GM19240 (cell line): ENCODE measurements at regions not wholly inside any gene's neighbourhood (a gene's known extent, or its start where the extent isn't known, plus 50 kb on each side); places are given as distances from the start of the nearest gene placed in this dataset.
"Not testable (repeated sequence)": the region's sequence is repeated elsewhere in the genome, so short reads cannot be mapped to it uniquely, and the experiment has no call there.

Experiments used
- DNase-seq: peaks from one replicate; pipeline ENCODE4 v3.0.0; 2011; ENCODE audit warnings: low spot score; ENCODE audit not compliant: insufficient read length

GRCh38 chr3:191859531-191859930, 398.6 kb downstream of the PYDC2 start:
- no peak for DNase-seq

- DNase-seq, result no peak
Observed at GRCh38 chr3:191869738-191870415, 408.9 kb downstream of the PYDC2 start.

- no peak for DNase-seq
Observed at GRCh38 chr3:191873736-191874135, 412.8 kb downstream of the PYDC2 start.

GRCh38 chr3:191882289-191882688, 421.3 kb downstream of the PYDC2 start:
- no peak for DNase-seq

GRCh38 chr3:191884132-191884531, 423.2 kb downstream of the PYDC2 start:
- no peak for DNase-seq

GRCh38 chr3:191889106-191889505, 428.1 kb downstream of the PYDC2 start:
- DNase-seq, result no peak

- DNase-seq, result no peak
Observed at GRCh38 chr3:191889756-191890155, 428.8 kb downstream of the PYDC2 start.

- DNase-seq, result no peak
Observed at GRCh38 chr3:191894406-191894805, 433.4 kb downstream of the PYDC2 start.

- no peak for DNase-seq
Observed at GRCh38 chr3:191901741-191902140, 440.8 kb downstream of the PYDC2 start.

GRCh38 chr3:191912616-191913204, 451.7 kb downstream of the PYDC2 start:
- DNase-seq, result no peak

- no peak for DNase-seq
Observed at GRCh38 chr3:191915712-191916111, 454.7 kb downstream of the PYDC2 start.

GRCh38 chr3:191919491-191920026, 458.6 kb downstream of the PYDC2 start:
- DNase-seq, result no peak

- DNase-seq, result no peak
Observed at GRCh38 chr3:191922570-191922969, 461.6 kb downstream of the PYDC2 start.

- not testable (repeated sequence) for DNase-seq
Observed at GRCh38 chr3:191927183-191927817, 466.3 kb downstream of the PYDC2 start.

- DNase-seq, result not testable (repeated sequence)
Observed at GRCh38 chr3:191927998-191928397, 467.0 kb downstream of the PYDC2 start.

GRCh38 chr3:191944835-191945234, 483.9 kb downstream of the PYDC2 start:
- DNase-seq, result no peak

- no peak for DNase-seq
Observed at GRCh38 chr3:191952186-191952585, 491.2 kb downstream of the PYDC2 start.

- DNase-seq, result no peak
Observed at GRCh38 chr3:191952609-191953008, 491.6 kb downstream of the PYDC2 start.

GRCh38 chr3:191958980-191959671, 498.2 kb downstream of the PYDC2 start:
- no peak for DNase-seq

- no peak for DNase-seq
Observed at GRCh38 chr3:191959876-191960413, 499.0 kb downstream of the PYDC2 start.

GRCh38 chr3:191961022-191961421, 500.1 kb downstream of the PYDC2 start:
- no peak for DNase-seq

GRCh38 chr3:191961529-191961928, 500.6 kb downstream of the PYDC2 start:
- no peak for DNase-seq
